EH (cell line): ENCODE measurements at regions not wholly inside any gene's neighbourhood (a gene's known extent, or its start where the extent isn't known, plus 50 kb on each side); places are given as distances from the start of the nearest gene placed in this dataset.

ENCODE experiments used
- DNase-seq: peaks from one replicate; pipeline ENCODE4 v3.0.0-alpha.2; 2015; ENCODE audit warnings: low read depth

DNA sequence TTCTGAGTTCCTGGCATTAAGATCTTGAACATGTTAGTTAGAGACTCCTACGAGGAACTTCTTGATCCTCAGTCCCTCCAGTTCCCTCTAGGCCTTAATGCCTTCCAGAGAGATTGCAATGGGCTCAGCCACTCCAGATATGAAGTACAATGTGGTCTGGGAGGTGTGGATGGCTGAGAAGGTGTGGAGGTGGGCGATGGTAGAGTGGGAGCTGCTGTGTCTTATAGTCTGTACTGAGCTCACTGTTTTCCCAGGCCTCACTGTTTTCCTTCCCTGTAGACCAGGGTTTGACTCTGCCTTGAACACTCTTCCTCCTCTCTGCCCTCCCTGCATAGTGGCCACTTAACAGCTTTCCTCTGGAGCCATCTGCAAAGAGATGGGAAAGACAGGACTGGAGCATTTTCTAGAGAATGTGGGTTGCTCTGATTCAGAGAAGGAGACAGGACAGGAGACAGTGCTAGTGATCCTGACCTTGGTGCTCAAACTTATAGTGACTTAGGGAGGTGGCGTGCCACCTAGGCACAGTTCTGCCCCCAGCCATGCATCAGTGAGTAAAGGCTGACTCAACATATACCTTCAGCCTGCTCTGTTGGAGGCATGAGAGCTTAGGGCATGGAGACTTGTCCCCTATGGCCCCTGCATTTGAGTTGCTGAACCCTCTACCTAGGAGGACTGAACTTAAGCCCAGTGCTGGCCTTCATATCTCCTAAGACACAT is 129.7 kb downstream of the TDRD15 start:
- no peak for DNase-seq

DNA sequence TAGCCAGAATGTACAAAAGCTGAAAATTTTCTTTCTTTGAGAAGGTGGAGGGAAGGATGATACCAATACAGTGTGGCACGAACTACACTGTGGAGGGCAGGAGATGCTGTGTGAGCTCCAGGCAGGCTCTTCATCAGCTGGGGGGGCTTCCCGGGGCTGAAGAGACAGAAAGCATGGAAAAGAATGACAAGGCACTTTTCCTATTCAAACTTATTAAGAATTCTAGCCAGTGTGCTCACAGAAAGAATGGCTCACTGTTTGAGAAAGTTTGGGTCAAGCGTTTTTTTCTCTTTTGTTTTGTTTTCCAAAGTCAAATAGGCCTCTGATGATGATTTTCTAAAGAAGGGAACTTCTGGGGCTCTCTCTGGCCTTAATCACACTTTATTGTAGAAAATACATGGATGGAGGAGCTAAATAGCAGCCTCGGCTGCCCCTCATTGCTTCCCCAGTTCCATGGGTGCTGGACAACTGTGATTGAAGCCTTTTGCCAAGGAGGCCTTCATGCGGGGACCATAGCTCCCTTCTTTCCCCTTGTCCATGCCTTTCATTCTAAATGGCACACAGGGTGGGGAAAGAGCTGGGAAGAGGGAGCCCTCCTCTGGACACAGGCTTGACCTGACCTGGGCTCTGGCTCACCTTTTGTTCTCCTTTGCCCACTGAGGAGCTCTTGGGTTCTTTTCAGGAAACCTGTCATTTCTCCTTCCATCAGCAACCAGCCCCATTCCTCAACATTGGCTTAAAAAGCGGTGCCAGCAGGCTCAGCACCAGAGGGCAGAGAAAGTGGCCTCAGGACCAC is 130.6 kb downstream of the TDRD15 start:
- DNase-seq: no peak

DNA sequence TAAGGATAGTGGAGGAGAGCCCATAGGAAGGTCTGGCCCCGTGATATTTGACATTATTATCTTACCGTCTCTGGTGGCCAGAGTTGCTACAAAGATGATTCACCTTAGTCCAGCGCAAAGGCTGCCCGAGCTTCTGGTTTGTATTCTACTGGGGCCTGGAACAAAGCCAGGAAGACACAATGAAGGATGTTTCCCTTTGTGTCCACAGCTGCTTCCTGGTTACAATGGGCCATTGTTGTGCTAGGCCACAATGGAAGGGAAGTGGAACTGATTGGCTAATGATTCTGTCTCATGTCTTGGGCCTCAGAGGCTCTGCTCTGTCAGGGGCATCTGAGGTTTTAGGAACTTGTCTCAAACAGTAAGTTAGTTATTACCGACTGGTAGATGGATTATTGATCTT is 132.2 kb downstream of the TDRD15 start:
- no peak for DNase-seq

DNA sequence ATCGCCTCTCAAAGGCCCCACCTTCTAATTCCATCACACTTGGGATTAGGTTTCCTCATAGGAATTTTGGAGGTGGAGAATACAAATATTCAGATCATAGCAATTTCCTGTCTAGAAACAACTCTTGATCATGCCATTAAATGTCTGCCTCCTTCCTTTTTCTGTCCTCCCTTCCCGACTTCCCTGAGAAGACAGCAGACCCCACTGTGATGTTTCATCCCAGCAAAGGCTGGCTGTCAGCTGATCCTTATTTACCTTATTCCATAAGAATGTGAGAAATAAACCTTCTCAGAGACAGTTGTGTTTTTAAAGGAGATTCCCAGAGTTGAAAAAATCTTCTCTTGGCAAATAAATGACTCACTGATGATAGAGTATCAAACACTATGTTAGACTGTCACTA is 133.9 kb downstream of the TDRD15 start:
- DNase-seq: no peak

DNA sequence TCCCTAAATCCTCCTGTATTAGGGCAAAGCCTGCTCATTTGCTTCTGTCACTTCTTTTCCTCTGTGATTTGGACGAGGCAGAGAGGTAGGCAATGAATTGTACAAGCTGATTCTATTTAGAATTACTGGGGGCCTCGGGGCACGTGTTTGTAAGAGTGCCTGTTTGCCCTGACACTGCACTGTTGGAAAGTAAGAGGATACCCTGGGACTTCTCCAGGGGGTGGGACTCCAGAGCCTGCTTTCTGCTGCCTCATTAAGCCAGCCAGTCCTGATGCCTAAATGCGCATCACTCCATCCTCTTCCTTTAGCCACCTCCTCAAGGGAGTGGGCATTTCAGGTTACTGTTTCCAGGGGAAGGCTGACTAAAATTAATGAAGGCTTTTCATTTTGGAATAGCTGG is 134.3 kb downstream of the TDRD15 start:
- DNase-seq: no peak

DNA sequence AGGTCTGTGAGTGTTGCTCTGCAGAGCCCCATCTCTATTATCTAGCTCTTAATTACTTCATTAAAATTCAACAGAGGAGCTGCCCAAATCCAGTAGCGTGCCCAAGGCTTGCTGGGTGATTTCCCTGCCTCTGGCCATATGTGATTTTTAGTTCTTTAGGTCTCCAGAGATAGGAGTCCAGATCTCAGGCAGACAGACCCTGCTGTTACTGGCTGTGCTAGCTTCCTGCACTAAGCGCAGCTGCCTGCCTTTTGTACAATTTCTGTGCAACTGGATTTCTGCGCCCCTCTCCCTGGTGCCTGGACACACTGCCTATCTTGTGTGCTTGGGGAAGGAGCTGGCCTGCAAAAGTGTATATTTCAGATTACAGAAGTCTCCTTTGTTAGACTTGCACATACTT is 136.5 kb downstream of the TDRD15 start:
- DNase-seq: no peak

DNA sequence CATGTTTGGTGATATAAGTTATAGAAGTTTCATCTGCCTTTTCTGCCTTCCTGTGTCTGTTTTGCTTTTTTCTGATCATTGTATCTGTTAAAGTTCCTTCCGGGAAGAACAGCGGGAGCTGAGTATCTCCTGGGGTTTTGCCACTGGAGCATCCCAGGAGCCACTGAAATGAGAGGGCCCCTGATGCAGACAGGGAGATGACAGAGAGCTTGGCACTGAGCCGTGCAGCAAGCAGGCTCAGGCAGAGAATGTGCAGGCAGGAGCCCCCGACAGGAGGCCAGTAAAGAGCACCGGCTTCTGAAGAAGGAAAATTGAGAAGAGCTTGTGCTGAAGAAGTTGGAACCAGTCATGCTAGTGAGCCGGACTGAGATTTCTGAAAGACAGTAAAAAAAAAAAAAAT is 137.8 kb downstream of the TDRD15 start:
- DNase-seq: no peak

DNA sequence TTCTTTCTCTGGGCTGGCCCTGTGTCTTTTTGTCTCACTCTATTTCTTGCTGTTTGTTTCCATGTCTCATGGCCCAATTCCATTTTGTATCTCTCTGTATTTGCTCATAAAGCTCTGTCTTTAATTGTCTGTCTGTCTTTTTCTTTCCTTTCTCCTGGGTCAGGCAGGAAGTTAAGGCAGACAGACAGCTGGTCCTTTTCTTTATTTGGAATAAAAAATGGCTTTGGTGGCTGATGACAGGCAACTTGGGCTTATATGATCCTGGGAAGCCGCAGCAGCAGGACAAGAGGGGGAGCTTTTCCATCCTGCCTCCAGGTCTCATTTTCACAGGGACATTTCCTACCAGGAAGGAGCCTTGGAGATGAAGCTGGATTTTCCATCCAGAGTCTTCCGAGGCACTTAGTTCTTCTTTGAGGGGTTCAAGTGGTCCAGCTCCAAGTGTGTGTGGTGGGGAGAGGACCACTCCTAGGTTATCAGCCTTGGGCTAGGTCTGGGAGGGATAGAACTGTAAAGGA is 138.7 kb downstream of the TDRD15 start:
- no peak for DNase-seq

DNA sequence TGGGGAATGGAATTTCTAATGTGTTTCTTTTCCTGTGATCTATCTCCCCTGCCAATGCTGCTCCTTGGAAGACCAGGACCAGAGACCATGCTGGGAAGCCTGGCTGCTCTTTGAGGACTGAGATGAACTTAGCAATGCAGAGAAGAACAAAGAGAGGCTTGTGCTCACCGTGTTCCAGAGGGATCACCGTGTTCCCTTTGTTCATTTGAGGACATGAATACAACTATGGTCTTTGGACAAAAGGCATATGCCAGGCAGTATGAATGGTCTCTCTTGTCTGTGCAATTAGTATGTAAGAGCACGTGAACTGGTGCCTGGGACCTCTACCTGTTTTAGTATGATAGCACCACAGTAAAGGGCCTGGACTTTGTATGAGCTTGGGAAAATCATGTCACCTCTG is 139.9 kb downstream of the TDRD15 start:
- DNase-seq: no peak

DNA sequence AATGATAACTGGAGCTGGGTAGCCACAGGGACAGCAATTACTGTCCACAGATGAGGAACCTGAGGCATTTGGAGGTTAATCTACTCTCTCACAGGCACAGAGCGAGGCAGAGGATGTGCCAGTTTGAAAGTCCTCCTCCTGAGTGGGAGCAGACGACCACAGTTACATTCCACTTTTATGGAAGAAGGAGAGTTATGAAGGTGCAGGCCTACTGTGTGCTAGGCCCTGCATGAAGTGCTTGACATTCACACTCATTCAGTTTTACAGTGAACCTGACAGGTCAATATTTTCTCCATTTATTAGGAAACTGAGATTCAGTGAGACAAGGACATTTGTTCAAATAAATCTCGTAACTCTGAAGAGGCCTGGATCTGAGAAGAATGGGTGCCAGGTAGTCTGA is 142.0 kb downstream of the TDRD15 start:
- DNase-seq: no peak

DNA sequence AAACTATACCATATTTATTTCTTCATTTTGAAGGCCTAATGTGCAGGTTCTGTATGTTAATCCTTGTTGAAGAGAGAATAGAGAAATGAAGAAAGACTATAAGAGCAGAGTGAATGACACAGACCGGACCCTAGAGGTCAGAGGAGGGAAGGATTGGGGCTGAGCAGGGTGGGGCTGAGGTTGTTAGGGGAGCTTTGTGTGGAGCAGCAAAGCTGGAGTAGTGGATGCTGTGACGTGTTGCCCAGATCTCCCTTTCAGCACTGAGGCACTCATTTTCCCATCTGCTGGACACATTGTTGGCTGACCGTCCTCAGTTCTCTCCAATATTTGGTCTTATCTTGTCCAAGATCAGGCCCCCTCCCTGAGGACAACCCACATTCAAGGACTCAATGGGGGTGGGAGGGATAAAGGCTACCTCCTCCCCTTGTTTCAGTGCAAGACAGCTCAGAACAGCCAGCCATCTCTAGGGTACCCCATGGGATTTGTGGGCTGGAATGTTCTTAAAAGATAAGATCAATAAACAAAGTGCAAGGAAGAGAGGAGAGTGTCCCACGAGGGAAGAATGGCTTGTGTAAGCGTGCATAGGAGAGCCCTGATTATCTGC is 143.6 kb downstream of the TDRD15 start:
- no peak for DNase-seq

DNA sequence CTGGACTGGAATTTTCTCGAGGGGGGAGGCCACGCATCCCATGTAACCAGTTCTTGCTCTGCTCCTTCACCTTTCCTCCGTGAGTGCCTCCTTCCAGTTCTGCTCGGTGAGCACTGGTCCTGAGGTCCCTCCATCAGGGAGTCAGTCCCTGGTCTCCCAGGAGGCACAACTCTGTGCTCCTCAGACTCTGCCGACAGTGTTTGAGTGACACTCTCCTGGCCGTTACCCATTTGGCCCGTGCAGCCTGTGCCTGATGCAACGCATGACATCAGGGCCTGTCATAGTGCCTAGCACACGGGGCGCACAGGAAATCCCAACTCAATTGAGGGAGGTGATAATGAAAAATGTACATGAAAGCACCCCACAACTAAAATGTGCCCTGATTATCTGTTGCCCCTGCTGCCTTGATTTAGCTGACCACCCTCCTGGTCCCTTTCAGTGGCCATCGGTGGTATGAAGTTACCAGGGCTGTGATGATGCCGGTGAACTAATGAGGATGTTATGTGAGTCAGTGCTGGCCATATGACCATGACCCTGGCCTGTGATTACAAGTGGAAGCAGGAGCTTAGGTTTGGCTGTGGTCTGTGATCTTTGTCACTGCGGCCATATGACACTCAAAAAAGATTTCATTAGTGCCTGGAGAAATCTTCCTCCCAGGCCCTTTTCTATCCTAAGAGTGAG is 144.6 kb downstream of the TDRD15 start:
- no peak for DNase-seq

DNA sequence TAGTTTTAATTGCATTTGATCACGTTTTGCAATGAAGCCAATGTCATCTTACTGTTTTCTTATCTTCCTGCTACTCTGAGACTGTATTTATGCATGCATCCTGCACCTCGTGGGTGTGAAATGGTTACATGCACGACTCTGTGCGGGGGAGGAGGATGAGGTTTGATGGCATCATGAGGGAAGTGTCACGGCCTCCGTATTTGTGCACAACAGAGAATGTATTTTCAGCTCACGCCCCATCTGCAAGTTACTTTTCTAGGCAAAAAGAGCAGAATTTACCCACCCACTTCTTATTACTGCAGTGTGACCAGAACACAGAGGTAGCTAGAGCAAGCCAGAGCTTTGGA is 145.1 kb downstream of the TDRD15 start:
- DNase-seq: no peak

DNA sequence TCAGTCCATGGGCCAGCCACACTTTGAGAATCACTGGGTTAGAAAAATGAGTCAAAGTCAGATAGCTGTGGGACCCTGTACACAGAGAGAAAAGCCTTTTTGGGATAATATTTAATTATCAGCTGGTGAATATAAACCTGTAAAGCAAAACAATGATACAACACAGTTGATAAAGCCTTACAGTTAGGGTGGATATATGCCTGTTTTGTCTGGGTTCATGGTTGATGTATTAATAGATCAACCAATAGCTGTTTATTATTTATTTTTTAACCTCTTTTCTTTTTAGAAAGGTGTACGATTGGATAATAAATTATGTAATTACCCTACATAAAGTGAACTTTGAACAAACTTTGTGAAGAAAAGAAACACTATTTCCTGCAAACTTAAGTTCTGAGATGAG is 145.6 kb downstream of the TDRD15 start:
- no peak for DNase-seq

DNA sequence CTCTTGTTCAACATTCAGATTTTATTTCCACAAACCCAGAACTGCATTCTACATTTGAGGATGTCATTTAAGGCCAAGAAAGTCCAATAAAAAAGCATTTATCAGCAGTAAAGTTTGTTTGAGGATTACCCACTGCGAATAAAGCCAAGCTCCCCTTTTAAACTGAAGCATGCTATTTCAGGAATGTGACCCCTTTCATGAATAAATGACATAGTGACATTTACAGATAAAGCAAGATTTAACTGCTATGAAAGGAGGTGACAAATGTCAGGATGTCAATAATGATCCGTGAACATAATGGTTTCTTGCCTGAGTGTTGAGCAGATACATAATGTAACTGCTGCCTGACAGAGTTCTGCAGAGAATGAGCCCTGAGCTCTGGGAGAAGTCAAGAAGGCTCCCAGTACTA is 146.3 kb downstream of the TDRD15 start:
- DNase-seq: no peak

DNA sequence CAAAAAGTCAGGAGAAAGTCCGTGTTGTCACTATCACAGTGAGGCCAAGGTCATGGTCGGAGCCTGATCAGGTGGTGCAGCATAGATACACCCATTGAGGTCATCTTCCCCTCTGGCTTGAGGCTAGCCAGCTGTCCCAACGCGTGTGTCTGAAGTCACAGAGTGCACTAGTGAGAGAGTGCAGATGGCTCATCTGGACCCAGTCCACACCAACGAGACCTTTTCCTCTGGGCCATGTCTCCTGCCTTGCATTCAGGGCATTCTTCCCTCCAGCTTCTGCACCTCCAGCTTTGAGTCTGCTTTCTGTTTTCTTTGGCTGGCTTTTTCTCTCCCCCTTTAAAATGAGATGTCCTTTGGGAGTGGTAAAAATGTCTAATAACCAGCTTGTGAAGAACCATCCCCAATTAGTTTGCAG is 146.9 kb downstream of the TDRD15 start:
- DNase-seq: no peak

DNA sequence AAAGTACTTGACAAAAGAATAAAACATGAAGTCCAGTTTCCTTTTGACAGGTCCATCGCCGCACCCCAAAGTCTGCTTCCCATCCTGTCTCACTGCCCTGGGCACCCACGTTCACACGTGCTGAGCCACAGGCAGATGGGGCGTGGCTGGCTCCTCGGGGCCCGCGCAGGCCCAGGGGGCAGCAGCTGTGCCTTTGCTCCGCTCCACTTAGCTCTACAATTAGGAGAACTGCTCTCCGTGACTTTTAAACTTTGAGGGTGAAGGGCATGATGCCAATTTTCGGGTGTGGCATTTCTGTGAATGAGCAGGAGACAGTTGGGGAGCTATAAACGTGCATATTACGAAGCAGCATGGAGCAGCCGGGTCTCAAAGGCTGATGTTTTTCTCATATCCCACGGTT is 152.4 kb downstream of the TDRD15 start:
- DNase-seq: no peak

DNA sequence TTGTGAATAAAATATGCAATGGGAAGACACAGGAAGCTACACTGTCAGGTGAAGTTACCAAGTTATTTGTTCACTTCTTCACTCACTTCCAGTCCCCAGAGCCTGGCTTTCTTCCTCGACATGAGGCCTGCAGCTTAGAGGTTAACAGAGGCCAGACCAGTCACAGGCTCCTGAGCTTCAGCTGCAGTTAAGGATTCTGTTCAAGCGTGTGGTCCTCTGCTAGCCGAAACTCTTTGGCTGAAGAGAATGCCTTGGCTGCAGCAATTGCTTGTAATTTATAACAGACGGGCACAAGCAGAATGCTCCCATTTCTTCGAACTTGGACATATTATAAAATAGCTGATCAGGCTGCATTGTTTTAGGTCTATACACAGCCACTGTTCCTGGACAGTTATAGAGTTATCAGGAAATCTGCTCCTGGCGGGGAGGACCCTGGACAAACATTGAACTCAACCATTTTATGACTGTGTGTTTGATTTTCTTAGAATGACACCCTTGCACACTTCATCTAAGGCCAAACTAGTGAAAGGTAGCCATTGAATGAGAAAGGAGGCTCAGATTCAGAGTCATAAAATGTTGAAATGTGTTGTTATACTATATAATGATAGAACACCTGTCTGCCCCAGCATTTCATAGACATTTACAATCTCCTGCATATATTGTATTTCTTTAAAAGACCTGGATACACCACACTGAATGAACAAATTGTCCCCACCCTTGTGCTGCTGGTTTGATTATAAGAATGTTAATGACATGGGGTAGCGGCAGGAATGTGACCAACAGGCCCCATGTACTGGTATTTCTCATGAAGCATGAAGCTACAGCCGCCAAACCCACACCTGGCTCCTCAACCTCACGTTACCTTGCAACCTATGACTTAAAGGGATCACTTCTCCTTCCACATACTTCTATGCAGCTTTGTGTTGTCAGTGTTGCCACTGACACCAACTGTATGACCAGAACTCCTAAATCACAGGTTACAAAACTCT is 153.6 kb downstream of the TDRD15 start:
- no peak for DNase-seq

DNA sequence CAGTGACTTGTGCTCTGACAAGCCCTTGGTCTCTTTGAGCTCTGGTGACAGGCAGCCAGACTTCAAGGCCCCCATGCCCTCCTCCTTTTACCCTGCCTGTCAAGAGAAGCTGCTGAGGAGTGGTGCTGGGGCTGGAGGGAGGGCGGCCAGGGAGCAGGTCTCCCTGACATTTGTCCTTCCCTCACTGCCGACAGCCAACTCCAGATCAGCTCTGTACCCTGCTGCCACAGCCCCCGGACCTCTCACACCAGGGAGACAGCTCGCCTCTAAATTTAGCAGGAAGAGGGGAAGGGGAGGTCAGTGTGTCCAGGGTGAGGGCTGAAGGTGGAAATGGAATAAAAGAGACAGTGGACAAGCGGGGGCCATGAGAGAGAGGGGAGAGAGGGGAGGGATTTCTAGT is 155.8 kb downstream of the TDRD15 start:
- no peak for DNase-seq

DNA sequence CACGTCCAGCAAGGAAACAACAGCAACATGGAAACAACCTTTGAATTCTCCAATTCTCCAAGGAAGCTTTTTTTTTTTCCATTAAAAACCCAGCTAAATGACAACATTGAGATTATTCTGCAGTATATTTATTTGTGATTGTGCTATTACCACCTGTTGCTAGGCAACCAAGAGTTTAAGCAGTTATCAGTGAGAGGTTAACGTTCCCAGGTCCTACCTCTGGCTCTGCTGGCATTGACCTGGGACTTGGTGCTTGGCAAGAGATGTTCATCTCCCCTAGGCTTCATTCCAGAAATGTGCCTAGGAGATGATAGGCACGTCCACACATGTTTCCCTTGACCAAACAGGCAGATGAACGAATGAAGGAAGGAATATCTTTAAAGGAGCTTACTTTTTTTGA is 157.0 kb downstream of the TDRD15 start:
- no peak for DNase-seq

DNA sequence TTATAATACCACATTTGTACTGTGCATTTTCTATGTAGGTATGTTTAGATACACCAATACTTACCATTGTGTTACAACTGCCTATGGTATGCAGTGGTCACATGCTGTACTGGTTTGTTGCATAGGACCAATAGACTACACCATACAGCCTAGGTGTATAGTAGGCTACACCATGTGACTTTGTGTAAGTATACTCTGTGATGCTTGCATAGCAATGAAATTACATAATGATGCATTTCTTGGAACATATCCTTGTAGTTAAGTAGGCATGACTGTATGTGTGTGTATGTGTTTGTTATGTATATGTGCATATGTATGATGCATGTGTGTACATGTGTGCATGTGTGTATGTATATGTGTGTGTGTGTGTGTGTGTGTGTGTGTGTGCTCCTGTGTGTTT is 157.6 kb downstream of the TDRD15 start:
- no peak for DNase-seq
